GM12891 (cell line): ENCODE measurements at regions not wholly inside any gene's neighbourhood (a gene's known extent, or its start where the extent isn't known, plus 50 kb on each side); places are given as distances from the start of the nearest gene placed in this dataset.
"Not testable (repeated sequence)": the region's sequence is repeated elsewhere in the genome, so short reads cannot be mapped to it uniquely, and the experiment has no call there.

Experiments
- DNase-seq: peaks from one replicate; pipeline ENCODE4 v3.0.0; 2011; ENCODE audit warnings: low spot score; ENCODE audit not compliant: insufficient read length
- FAIRE-seq: peaks from 2 replicates; lab custom pipeline; 2011; peaks lifted over from hg19 to GRCh38; lab: Jason Lieb, UNC
- PAX5 ChIP-seq: IDR thresholded peaks from 2 replicates; pipeline ENCODE4 v1.6.1; 2011; ENCODE audit warnings: low read length, moderate library complexity, mild to moderate bottlenecking; ENCODE audit not compliant: insufficient read depth, severe bottlenecking
- POLR2A ChIP-seq: IDR thresholded peaks from 2 replicates; pipeline ENCODE4 v1.6.1; 2011; ENCODE audit warnings: low read depth, low read length, control low read depth
- POLR2AphosphoS5 ChIP-seq: IDR thresholded peaks from 2 replicates; pipeline ENCODE4 v1.6.1; 2011; ENCODE audit warnings: low read depth, low read length, control low read depth
- POU2F2 ChIP-seq: IDR thresholded peaks from 2 replicates; pipeline ENCODE4 v1.6.1; 2011; ENCODE audit warnings: low read depth, mild to moderate bottlenecking, control low read depth, low read length, moderate library complexity
- SPI1 ChIP-seq: IDR thresholded peaks from 2 replicates; pipeline ENCODE4 v1.6.1; 2011; ENCODE audit warnings: low read depth, low read length, control low read depth
- TAF1 ChIP-seq: IDR thresholded peaks from 2 replicates; pipeline ENCODE4 v1.6.1; 2011; ENCODE audit warnings: low read depth, low read length, control low read depth

GRCh38 chr10:6813306-6813705 is 233.2 kb upstream of the PRKCQ start:
- TF ChIP-seq SPI1 (no peak), POU2F2 (no peak), TAF1 (no peak), POLR2A (no peak), POLR2AphosphoS5 (no peak), PAX5 (no peak)
- no peak for FAIRE-seq

GRCh38 chr10:6811153-6811552 is 231.1 kb upstream of the PRKCQ start:
- DNase-seq, result no peak
- no peak for TF ChIP-seq TAF1
- FAIRE-seq, result no peak

More at GRCh38 chr10:6813306-6813705, 233.2 kb upstream of the PRKCQ start:
- DNase-seq, result no peak

- DNase-seq, result no peak
- FAIRE-seq, result no peak
- TF ChIP-seq SPI1, result no peak
- TF ChIP-seq TAF1, result no peak
- TF ChIP-seq POU2F2, result no peak
- TF ChIP-seq POLR2A, result no peak
- no peak for TF ChIP-seq POLR2AphosphoS5
- no peak for TF ChIP-seq PAX5
Observed at GRCh38 chr10:6803427-6803783, 223.3 kb upstream of the PRKCQ start.

GRCh38 chr10:6802759-6803426 is 222.8 kb upstream of the PRKCQ start:
- no peak for TF ChIP-seq PAX5
- no peak for TF ChIP-seq TAF1
- no peak for TF ChIP-seq POLR2AphosphoS5
- TF ChIP-seq POLR2A, result no peak
- no peak for TF ChIP-seq SPI1
- no peak for TF ChIP-seq POU2F2
- DNase-seq (no peak), FAIRE-seq (no peak)

- FAIRE-seq (no peak), DNase-seq (no peak)
- TF ChIP-seq POLR2AphosphoS5 (no peak), TAF1 (no peak), POU2F2 (no peak), POLR2A (no peak), SPI1 (no peak), PAX5 (no peak)
Observed at GRCh38 chr10:6796231-6796630, 216.2 kb upstream of the PRKCQ start.

- DNase-seq (no peak), FAIRE-seq (no peak)
- no peak for TF ChIP-seq POLR2A
- no peak for TF ChIP-seq POU2F2
- TF ChIP-seq POLR2AphosphoS5, result no peak
- TF ChIP-seq TAF1, result no peak
- TF ChIP-seq SPI1, result no peak
- TF ChIP-seq PAX5, result no peak
Observed at GRCh38 chr10:6795541-6795940, 215.5 kb upstream of the PRKCQ start.

- FAIRE-seq, DNase-seq: not testable (repeated sequence)
Observed at GRCh38 chr10:6794841-6795240, 214.8 kb upstream of the PRKCQ start.

GRCh38 chr10:6794441-6794840 is 214.4 kb upstream of the PRKCQ start:
- no peak for TF ChIP-seq TAF1
- TF ChIP-seq POLR2A, result no peak
- TF ChIP-seq PAX5, result no peak
- TF ChIP-seq SPI1, result no peak
- TF ChIP-seq POU2F2, result no peak
- TF ChIP-seq POLR2AphosphoS5, result no peak
- DNase-seq (no peak), FAIRE-seq (no peak)

- no peak for TF ChIP-seq POU2F2
- no peak for TF ChIP-seq SPI1
- TF ChIP-seq TAF1, result no peak
- TF ChIP-seq POLR2AphosphoS5, result no peak
- no peak for TF ChIP-seq POLR2A
- no peak for TF ChIP-seq PAX5
- no peak for FAIRE-seq
- no peak for DNase-seq
Observed at GRCh38 chr10:6788731-6789130, 208.7 kb upstream of the PRKCQ start.

- DNase-seq (no peak), FAIRE-seq (no peak)
- no peak for TF ChIP-seq SPI1
- no peak for TF ChIP-seq POU2F2
- TF ChIP-seq TAF1, result no peak
- TF ChIP-seq POLR2A, result no peak
- TF ChIP-seq POLR2AphosphoS5, result no peak
- no peak for TF ChIP-seq PAX5
Observed at GRCh38 chr10:6788231-6788630, 208.2 kb upstream of the PRKCQ start.
